Hematopoietic multipotent progenitor cell treated with erythropoietin and hydrocortisone succinate and interleukin-3 and kit ligand, for 4 days (in vitro differentiated cells): ENCODE measurements at regions not wholly inside any gene's neighbourhood (a gene's known extent, or its start where the extent isn't known, plus 50 kb on each side); places are given as distances from the start of the nearest gene placed in this dataset.
"Not testable (repeated sequence)": the region's sequence is repeated elsewhere in the genome, so short reads cannot be mapped to it uniquely, and the experiment has no call there.

Experiments
- DNase-seq: peaks from one replicate; pipeline ENCODE4 v3.0.0-alpha.2; 2015

GRCh38 chr12:87231818-87232217 lies 797.4 kb downstream of the C12orf50 start:
- no peak for DNase-seq

- DNase-seq = no peak
Observed at GRCh38 chr12:87230441-87230840, 798.8 kb downstream of the C12orf50 start.

- no peak for DNase-seq
Observed at GRCh38 chr12:87227162-87227561, 802.0 kb downstream of the C12orf50 start.

GRCh38 chr12:87217491-87217890 lies 811.7 kb downstream of the C12orf50 start:
- no peak for DNase-seq

GRCh38 chr12:87216436-87216835 lies 812.8 kb downstream of the C12orf50 start:
- DNase-seq = no peak

- DNase-seq = no peak
Observed at GRCh38 chr12:87202189-87202588, 827.0 kb downstream of the C12orf50 start.

GRCh38 chr12:87201598-87201997 lies 827.6 kb downstream of the C12orf50 start:
- no peak for DNase-seq

GRCh38 chr12:87200289-87200979 lies 828.8 kb downstream of the C12orf50 start:
- no peak for DNase-seq

- no peak for DNase-seq
Observed at GRCh38 chr12:87198181-87198580, 831.0 kb downstream of the C12orf50 start.

GRCh38 chr12:87196321-87196720 lies 832.9 kb downstream of the C12orf50 start:
- DNase-seq = no peak

- not testable (repeated sequence) for DNase-seq
Observed at GRCh38 chr12:87194389-87194788, 834.8 kb downstream of the C12orf50 start.

- no peak for DNase-seq
Observed at GRCh38 chr12:87185367-87185766, 843.8 kb downstream of the C12orf50 start.

- DNase-seq = no peak
Observed at GRCh38 chr12:87182696-87183233, 846.4 kb downstream of the C12orf50 start.

GRCh38 chr12:87171356-87171755 lies 857.8 kb downstream of the C12orf50 start:
- DNase-seq = no peak

GRCh38 chr12:87169010-87169409 lies 860.2 kb downstream of the C12orf50 start:
- no peak for DNase-seq

GRCh38 chr12:87165733-87166375 lies 863.3 kb downstream of the C12orf50 start:
- no peak for DNase-seq

GRCh38 chr12:87163122-87163521 lies 866.1 kb downstream of the C12orf50 start:
- DNase-seq = no peak

GRCh38 chr12:87160848-87161601 lies 868.2 kb downstream of the C12orf50 start:
- DNase-seq = no peak

GRCh38 chr12:87157791-87158190 lies 871.4 kb downstream of the C12orf50 start:
- no peak for DNase-seq

GRCh38 chr12:87155621-87156020 lies 873.6 kb downstream of the C12orf50 start:
- DNase-seq = no peak

GRCh38 chr12:87152841-87153528 lies 876.2 kb downstream of the C12orf50 start:
- DNase-seq = no peak

GRCh38 chr12:87152075-87152474 lies 877.1 kb downstream of the C12orf50 start:
- no peak for DNase-seq
